GM12892 (cell line): ENCODE measurements at regions not wholly inside any gene's neighbourhood (a gene's known extent, or its start where the extent isn't known, plus 50 kb on each side); places are given as distances from the start of the nearest gene placed in this dataset.

Experiments
- POLR2A ChIP-seq: IDR thresholded peaks from 2 replicates; pipeline ENCODE4 v1.6.1; 2011; ENCODE audit warnings: low read depth, low read length, control low read depth
- POLR2AphosphoS5 ChIP-seq: IDR thresholded peaks from 2 replicates; pipeline ENCODE4 v1.6.1; 2011; ENCODE audit warnings: low read depth, low read length, control low read depth

GRCh38 chr1:18018366-18018765 lies 89.2 kb upstream of the IGSF21 start:
- TF ChIP-seq POLR2AphosphoS5, result no peak
- no peak for TF ChIP-seq POLR2A
